ENCODE measurements at regions not wholly inside any gene's neighbourhood (a gene's known extent, or its start where the extent isn't known, plus 50 kb on each side); places are given as distances from the start of the nearest gene placed in this dataset.

DNA sequence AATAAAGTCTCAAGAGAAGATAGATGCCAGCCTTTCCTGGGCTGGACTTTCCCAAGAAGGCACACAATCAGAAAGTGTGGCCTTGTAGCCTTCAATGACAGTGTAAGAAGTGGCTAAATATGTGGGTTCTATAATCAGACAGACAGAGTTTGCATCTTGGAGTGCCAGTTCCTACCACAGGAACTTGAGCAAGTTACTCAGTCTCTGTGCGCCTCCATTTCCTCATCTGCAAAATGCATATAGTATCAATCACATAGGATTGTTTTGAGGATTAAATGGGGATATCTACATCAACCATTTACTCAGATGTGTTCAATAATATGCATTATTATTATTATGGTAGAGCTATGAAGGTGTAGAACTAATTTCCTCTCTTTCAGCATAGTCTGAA lies 176.8 kb upstream of the PTBP2 start:
- no peaks in the 10 kb centered on the region for H3K4me1 ChIP-seq (ENCODE audit: control insufficient read depth, insufficient read depth, low read length)
- WGBS (ENCODE audit: insufficient coverage): no CpG with 5 or more reads among the region's 1 CpG
- ATAC-seq (no peak), DNase-seq (no peak)
- no peak overlapping the region for H3K27ac ChIP-seq (ENCODE audit: low read length)
- intact Hi-C loops (cut with micrococcal nuclease): no loop called here
- Mint-ChIP-seq H3K27me3 (ENCODE audit: low read depth in 2 of 2) (no peaks in the 10 kb centered on the region), H3K9me3 (peaks cover 3 to 4% of the 10 kb centered on the region in 2 donors), H3K36me3 (no peaks in the 10 kb centered on the region), H3K4me1 (no peaks in the 10 kb centered on the region), H3K27ac (no peak overlapping the region), H3K4me3 (no peak overlapping the region)
- TF ChIP-seq, protein P1, sequence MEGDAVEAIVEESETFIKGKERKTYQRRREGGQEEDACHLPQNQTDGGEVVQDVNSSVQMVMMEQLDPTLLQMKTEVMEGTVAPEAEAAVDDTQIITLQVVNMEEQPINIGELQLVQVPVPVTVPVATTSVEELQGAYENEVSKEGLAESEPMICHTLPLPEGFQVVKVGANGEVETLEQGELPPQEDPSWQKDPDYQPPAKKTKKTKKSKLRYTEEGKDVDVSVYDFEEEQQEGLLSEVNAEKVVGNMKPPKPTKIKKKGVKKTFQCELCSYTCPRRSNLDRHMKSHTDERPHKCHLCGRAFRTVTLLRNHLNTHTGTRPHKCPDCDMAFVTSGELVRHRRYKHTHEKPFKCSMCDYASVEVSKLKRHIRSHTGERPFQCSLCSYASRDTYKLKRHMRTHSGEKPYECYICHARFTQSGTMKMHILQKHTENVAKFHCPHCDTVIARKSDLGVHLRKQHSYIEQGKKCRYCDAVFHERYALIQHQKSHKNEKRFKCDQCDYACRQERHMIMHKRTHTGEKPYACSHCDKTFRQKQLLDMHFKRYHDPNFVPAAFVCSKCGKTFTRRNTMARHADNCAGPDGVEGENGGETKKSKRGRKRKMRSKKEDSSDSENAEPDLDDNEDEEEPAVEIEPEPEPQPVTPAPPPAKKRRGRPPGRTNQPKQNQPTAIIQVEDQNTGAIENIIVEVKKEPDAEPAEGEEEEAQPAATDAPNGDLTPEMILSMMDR (IDR thresholded peaks at IDR 0.05): no peak
- no peaks in the 10 kb centered on the region for H3K27me3 ChIP-seq (ENCODE audit: control insufficient read depth, insufficient read depth, low read length)
- H3K36me3 ChIP-seq (ENCODE audit: control insufficient read depth, insufficient read depth, low read length): no peaks in the 10 kb centered on the region
- no peak overlapping the region for H3K4me3 ChIP-seq (ENCODE audit: low read length)
- H3K9me3 ChIP-seq (ENCODE audit: control insufficient read depth, insufficient read depth, low read length): no peaks in the 10 kb centered on the region

- ATAC-seq (no peak), DNase-seq (no peak)
- H3K4me1 Mint-ChIP-seq: no peaks in the 10 kb centered on the region
- Histone ChIP-seq H3K36me3 (ENCODE audit: control insufficient read depth, insufficient read depth, low read length) (no peaks in the 10 kb centered on the region), H3K9me3 (ENCODE audit: control insufficient read depth, insufficient read depth, low read length) (no peaks in the 10 kb centered on the region), H3K27ac (ENCODE audit: low read length) (no peak overlapping the region), H3K27me3 (ENCODE audit: control insufficient read depth, insufficient read depth, low read length) (no peaks in the 10 kb centered on the region), H3K4me1 (ENCODE audit: control insufficient read depth, insufficient read depth, low read length) (no peaks in the 10 kb centered on the region), H3K4me3 (ENCODE audit: low read length) (no peak overlapping the region)
- peaks cover 3 to 4% of the 10 kb centered on the region in 2 donors for H3K9me3 Mint-ChIP-seq
- intact Hi-C loops (cut with micrococcal nuclease): no loop called here
- no peaks in the 10 kb centered on the region for H3K27me3 Mint-ChIP-seq (ENCODE audit: low read depth in 2 of 2)
- TF ChIP-seq, protein P1 (IDR thresholded peaks at IDR 0.05): no peak
- 86% methylated on average over 3 of the region's 4 CpGs for WGBS (ENCODE audit: insufficient coverage)
- no peaks in the 10 kb centered on the region for H3K36me3 Mint-ChIP-seq
- H3K27ac Mint-ChIP-seq: no peak overlapping the region
- H3K4me3 Mint-ChIP-seq: no peak overlapping the region
Measured at GRCh38 chr1:96545935-96546656, 175.5 kb upstream of the PTBP2 start.

DNA sequence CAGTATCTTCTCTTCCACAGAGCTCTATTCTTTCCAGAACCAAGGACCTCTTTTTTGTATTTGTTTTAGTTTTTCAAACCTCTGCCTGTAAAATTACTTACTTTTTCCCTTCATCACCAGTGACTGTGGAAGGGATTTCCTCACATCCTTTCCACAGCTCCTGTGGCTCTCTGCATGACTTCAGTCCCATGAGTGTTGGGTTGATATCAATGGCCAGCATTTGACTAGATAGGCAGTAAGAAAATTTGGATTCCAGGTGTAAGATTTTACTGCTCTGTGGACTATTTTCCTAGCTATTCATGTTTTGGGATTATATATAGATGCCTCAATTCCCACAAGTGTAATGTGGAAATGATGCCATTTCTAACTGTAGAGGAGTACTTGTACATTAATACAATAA lies 171.5 kb upstream of the PTBP2 start:
- no peak for ATAC-seq
- Mint-ChIP-seq H3K27me3 (ENCODE audit: low read depth in 2 of 2) (no peaks in the 10 kb centered on the region), H3K4me1 (no peaks in the 10 kb centered on the region), H3K36me3 (no peaks in the 10 kb centered on the region), H3K27ac (no peak overlapping the region), H3K4me3 (no peak overlapping the region), H3K9me3 (no peaks in the 10 kb centered on the region)
- H3K27ac ChIP-seq (ENCODE audit: low read length): no peak overlapping the region
- no peaks in the 10 kb centered on the region for H3K9me3 ChIP-seq (ENCODE audit: control insufficient read depth, insufficient read depth, low read length)
- no peak overlapping the region for H3K4me3 ChIP-seq (ENCODE audit: low read length)
- H3K4me1 ChIP-seq (ENCODE audit: control insufficient read depth, insufficient read depth, low read length): no peaks in the 10 kb centered on the region
- H3K27me3 ChIP-seq (ENCODE audit: control insufficient read depth, insufficient read depth, low read length): no peaks in the 10 kb centered on the region
- no peaks in the 10 kb centered on the region for H3K36me3 ChIP-seq (ENCODE audit: control insufficient read depth, insufficient read depth, low read length)
- TF ChIP-seq, protein P1 (IDR thresholded peaks at IDR 0.05): no peak
- intact Hi-C loops (cut with micrococcal nuclease): no loop called here
- DNase-seq: no peak

DNA sequence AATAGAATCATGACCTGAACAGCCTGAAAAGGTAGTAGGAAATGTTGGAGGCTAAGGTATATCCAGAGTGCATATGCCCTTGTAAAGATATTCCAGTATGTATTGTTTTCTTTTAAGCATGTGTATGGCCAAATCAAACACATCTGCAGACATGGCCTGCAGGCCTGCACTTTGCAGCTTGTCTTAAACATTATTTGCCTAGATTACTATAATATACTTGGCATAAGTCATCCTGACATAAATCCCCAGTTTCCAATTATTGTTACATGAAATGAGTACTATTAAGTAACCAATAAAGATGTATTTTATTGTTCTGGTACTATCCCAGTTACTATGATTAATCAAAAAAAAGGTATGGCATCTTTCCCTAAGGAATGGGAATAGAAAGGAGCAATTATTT lies 169.1 kb upstream of the PTBP2 start:
- H3K4me1 Mint-ChIP-seq: no peaks in the 10 kb centered on the region
- Histone ChIP-seq H3K36me3 (ENCODE audit: control insufficient read depth, insufficient read depth, low read length) (no peaks in the 10 kb centered on the region), H3K27ac (ENCODE audit: low read length) (no peak overlapping the region), H3K27me3 (ENCODE audit: control insufficient read depth, insufficient read depth, low read length) (no peaks in the 10 kb centered on the region), H3K4me1 (ENCODE audit: control insufficient read depth, insufficient read depth, low read length) (no peaks in the 10 kb centered on the region), H3K4me3 (ENCODE audit: low read length) (no peak overlapping the region), H3K9me3 (ENCODE audit: control insufficient read depth, insufficient read depth, low read length) (no peaks in the 10 kb centered on the region)
- no peaks in the 10 kb centered on the region for H3K36me3 Mint-ChIP-seq
- no peak overlapping the region for H3K27ac Mint-ChIP-seq
- H3K9me3 Mint-ChIP-seq: peaks cover 0 to 2% of the 10 kb centered on the region in 2 donors
- H3K4me3 Mint-ChIP-seq: no peak overlapping the region
- TF ChIP-seq, protein P1 (IDR thresholded peaks at IDR 0.05): no peak
- DNase-seq (no peak), ATAC-seq (no peak)
- intact Hi-C loops (cut with micrococcal nuclease): no loop called here
- no peaks in the 10 kb centered on the region for H3K27me3 Mint-ChIP-seq (ENCODE audit: low read depth in 2 of 2)
